K562 (cell line): ENCODE measurements at regions not wholly inside any gene's neighbourhood (a gene's known extent, or its start where the extent isn't known, plus 50 kb on each side); places are given as distances from the start of the nearest gene placed in this dataset.

Source experiments
- ATAC-seq: fragments of 200-7000 bp; cut with Tn5 transposase; 3 replicates; pipeline ENCODE4 v1.9.1; 2020; ENCODE audit warnings: moderate library complexity
- BruUV-seq: library from RNA; stranded (reverse); fragments of 400-500 nt; replicated peaks from 2 replicates; lab custom pipeline; 2021; lab: Mats Ljungman, UMichigan
- CTCF ChIA-PET: fragments of 300-600 bp; formaldehyde crosslinking; extraction: SDS; loops from one replicate; lab custom pipeline; 2021; ENCODE audit warnings: low intra/inter-chr PET ratio; lab: Yijun Ruan, JAX
- POLR2A ChIA-PET: fragments of 300-600, 350-650 bp; sonication (Branson Sonifier 250); formaldehyde crosslinking; extraction: SDS; loops from one replicate; lab custom pipeline; 2021; ENCODE audit warnings: antibody characterized with exemption, inconsistent platforms; lab: Yijun Ruan, JAX
- DNase-seq, 4 experiments: peaks; one replicate each; pipeline versions ENCODE4 v3.0.0 to v3.0.0-alpha.2; 2011 to 2018; ENCODE audit warnings: low spot score in 3 of 4, mixed read lengths in 3 of 4; ENCODE audit errors: extremely low read depth in 1 of 4
- FAIRE-seq: peaks from 2 replicates; lab custom pipeline; 2011; peaks lifted over from hg19 to GRCh38; lab: Jason Lieb, UNC
- H2AFZ ChIP-seq: 2 replicates; pipeline ENCODE4 v1.6.0; 2011; ENCODE audit warnings: low read depth, low read length, control low read depth, inconsistent platforms
- H3K27ac ChIP-seq: fragments of 200-600 bp; 3 replicates; pipeline ENCODE4 v1.8.0; 2011; ENCODE audit warnings: low read depth, mild to moderate bottlenecking, control low read depth, inconsistent platforms, low read length, moderate library complexity, mixed read lengths; ENCODE audit errors: extremely low read depth
- H3K27me3 ChIP-seq, 2 experiments: fragments of 300-600 bp in 1 of 2; 2 replicates in 1 of 2; 3 replicates in 1 of 2; pipeline versions ENCODE4 v1.6.0 to v1.8.0; 2011; ENCODE audit warnings: inconsistent platforms in 2 of 2, low read length in 2 of 2, mild to moderate bottlenecking in 1 of 2, mixed read lengths in 1 of 2, moderate library complexity in 1 of 2; ENCODE audit not compliant: control insufficient read depth in 2 of 2, insufficient read depth in 2 of 2
- H3K36me3 ChIP-seq: fragments of 300-600 bp; 3 replicates; pipeline ENCODE4 v1.8.0; 2011; ENCODE audit warnings: mild to moderate bottlenecking, low read length, inconsistent platforms; ENCODE audit not compliant: control insufficient read depth, insufficient read depth
- H3K4me1 ChIP-seq, 2 experiments: fragments of 200-600 bp in 1 of 2; replicated peaks in 1 of 2; 2 replicates in 1 of 2; 3 replicates in 1 of 2; pipeline versions ENCODE4 v1.5.1 to v1.8.0; 2011; ENCODE audit warnings: inconsistent platforms in 2 of 2, low read length in 2 of 2, mild to moderate bottlenecking in 1 of 2, mixed read lengths in 1 of 2, moderate library complexity in 1 of 2; ENCODE audit not compliant: control insufficient read depth in 2 of 2, insufficient read depth in 2 of 2
- H3K4me2 ChIP-seq: 2 replicates; pipeline ENCODE4 v1.6.1; 2011; ENCODE audit warnings: low read length, control low read depth, inconsistent platforms, mixed read lengths; ENCODE audit not compliant: insufficient read depth
- H3K4me3 ChIP-seq: fragments of 200-600 bp; sonication (generic), shearing (Covaris generic); 2 replicates; pipeline ENCODE4 v1.5.1; 2016; ENCODE audit warnings: control low read depth, inconsistent platforms
- H3K79me2 ChIP-seq: fragments of 200-600 bp; 3 replicates; pipeline ENCODE4 v1.8.0; 2011; ENCODE audit warnings: low read length, inconsistent platforms; ENCODE audit not compliant: control insufficient read depth, insufficient read depth
- H3K9ac ChIP-seq, 2 experiments: 2 replicates each; pipeline versions ENCODE4 v1.6.0 to v1.6.1; 2011; ENCODE audit warnings: low read depth in 2 of 2, low read length in 2 of 2, control low read depth in 1 of 2, inconsistent platforms in 1 of 2, mild to moderate bottlenecking in 1 of 2, mixed read lengths in 1 of 2; ENCODE audit not compliant: insufficient read depth in 1 of 2
- H3K9me1 ChIP-seq: one replicate; pipeline ENCODE4 v1.6.0; 2011; ENCODE audit warnings: inconsistent platforms, mild to moderate bottlenecking, low read length, moderate library complexity; ENCODE audit not compliant: control insufficient read depth, insufficient read depth
- H3K9me3 ChIP-seq: replicated peaks from 2 replicates; pipeline ENCODE4 v1.5.1; 2011; ENCODE audit warnings: low read depth, low read length, inconsistent platforms; ENCODE audit not compliant: control insufficient read depth, insufficient read depth
- H4K20me1 ChIP-seq: replicated peaks from 2 replicates; pipeline ENCODE4 v1.6.1; 2011; ENCODE audit warnings: low read length, inconsistent platforms, mixed read lengths; ENCODE audit not compliant: control insufficient read depth, insufficient read depth
- ATF7 ChIP-seq: fragments of 450-650 bp; IDR thresholded peaks from 2 replicates; pipeline ENCODE4 v1.7.1; 2014; ENCODE audit warnings: mild to moderate bottlenecking, moderate library complexity
- BRCA1 ChIP-seq, 2 experiments: fragments of 450-650 bp in 1 of 2; sonication (generic) in 1 of 2; formaldehyde crosslinking in 1 of 2; IDR thresholded peaks; 2 replicates each; pipeline versions ENCODE4 v1.5.0 to v1.6.1; 2017 to 2020; ENCODE audit warnings: mild to moderate bottlenecking in 1 of 2, missing genetic modification reagents in 1 of 2
- FOXP1 ChIP-seq: sonication (generic); formaldehyde crosslinking; IDR thresholded peaks from 2 replicates; pipeline ENCODE4 v1.8.0; 2022; ENCODE audit warnings: mild to moderate bottlenecking, missing genetic modification reagents
- FUS ChIP-seq: fragments of 200-400 bp; formaldehyde crosslinking; optimal IDR thresholded peaks from 2 replicates; pipeline ENCODE3; 2017; ENCODE audit warnings: low read depth, low read length
- HDAC2 ChIP-seq: fragments of 450-650 bp; IDR thresholded peaks from 2 replicates; pipeline ENCODE4 v1.6.1; 2016; ENCODE audit warnings: mild to moderate bottlenecking
- KAT7 ChIP-seq: sonication (generic); formaldehyde crosslinking; IDR thresholded peaks from 2 replicates; pipeline ENCODE4 v1.8.0; 2022; ENCODE audit warnings: missing genetic modification reagents, mild to moderate bottlenecking, borderline replicate concordance
- TAF15 ChIP-seq: fragments of 200-400 bp; formaldehyde crosslinking; IDR thresholded peaks from 2 replicates; pipeline ENCODE4 v1.6.1; 2017; ENCODE audit warnings: mild to moderate bottlenecking, low read depth, low read length, moderate library complexity
- XRCC3 ChIP-seq: fragments of 450-650 bp; IDR thresholded peaks from 2 replicates; pipeline ENCODE4 v1.6.1; 2017; ENCODE audit warnings: mild to moderate bottlenecking, moderate library complexity
- ZNF124 ChIP-seq: sonication (generic); formaldehyde crosslinking; IDR thresholded peaks from 2 replicates; pipeline ENCODE4 v1.8.1; 2022; ENCODE audit warnings: missing genetic modification reagents
- ZNF76 ChIP-seq: fragments of 250-450 bp; sonication (Bioruptor Pico); IDR thresholded peaks from 2 replicates; pipeline ENCODE4 v1.4.0; 2020; ENCODE audit warnings: mild to moderate bottlenecking, moderate library complexity, borderline replicate concordance
- WGBS: fragments of 100-300 bp; shearing (Covaris generic); methylation state at CpG from one replicate; pipeline ENCODE4 v1.1.6; 2016; ENCODE audit warnings: low coverage, mixed read lengths; ENCODE audit not compliant: insufficient coverage; ENCODE audit errors: missing lambda C conversion rate; 5-methylcytosine and 5-hydroxymethylcytosine counted together
- in situ Hi-C: fragments of 300-500 bp; cut with MboI; formaldehyde crosslinking; loops from 4 replicates; pipeline ENCODE4 v1.15.0; 2018; ENCODE audit warnings: inconsistent platforms, mixed read lengths
- intact Hi-C: fragments of 100-400 bp; cut with micrococcal nuclease; formaldehyde crosslinking; loops from 2 replicates; pipeline ENCODE4 v1.14.2; 2022
- TF ChIP-seq, protein P1 (sequence below): fragments of 250-450 bp; sonication (Bioruptor Pico); IDR thresholded peaks from 2 replicates; pipeline ENCODE4 v1.6.1; 2021; ENCODE audit warnings: mild to moderate bottlenecking

DNA sequence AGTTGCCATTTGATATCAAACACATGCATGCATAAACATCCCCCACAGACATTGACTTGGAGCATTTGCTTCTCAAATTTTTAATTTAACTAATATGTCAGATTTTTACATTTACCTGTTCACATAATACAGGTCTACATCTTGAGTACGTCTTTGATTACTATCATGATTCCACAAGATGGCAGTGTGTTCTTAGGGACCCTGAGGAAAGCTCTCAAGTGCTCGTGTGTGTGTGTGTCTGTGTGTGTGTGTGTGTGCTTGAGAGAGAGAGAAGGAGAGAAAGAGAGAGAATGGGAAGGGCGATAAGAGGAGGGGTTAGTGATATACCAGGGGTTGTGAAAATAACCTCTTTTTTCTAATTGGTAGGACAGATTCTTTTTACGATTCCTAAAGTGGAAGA is 167.1 kb upstream of the OR4E1 start:
- POLR2A ChIA-PET = no interaction called here
- no peak overlapping the region for H3K27ac ChIP-seq
- no peak overlapping the region for H2AFZ ChIP-seq
- no TSS peak for BruUV-seq
- H3K9me3 ChIP-seq = no peaks in the 10 kb centered on the region
- 0% methylated on average over 3 of the region's 4 CpGs for WGBS
- in situ Hi-C loops (no loop called here), intact Hi-C loops (no loop called here)
- no peaks in the 10 kb centered on the region for H3K36me3 ChIP-seq
- H4K20me1 ChIP-seq = no peaks in the 10 kb centered on the region
- ATAC-seq (no peak), FAIRE-seq (no peak), DNase-seq (no peak)
- H3K9ac ChIP-seq = no peak overlapping the region
- H3K79me2 ChIP-seq = no peaks in the 10 kb centered on the region
- CTCF ChIA-PET = no interaction called here
- no peaks in the 10 kb centered on the region for H3K27me3 ChIP-seq
- H3K4me3 ChIP-seq = no peak overlapping the region
- H3K4me2 ChIP-seq = no peak overlapping the region
- TF ChIP-seq BRCA1 (IDR thresholded peaks at IDR 0.05) (no peak), BRCA1 (CRISPR knock-in tag; IDR thresholded peaks at IDR 0.05) (no peak), ATF7 (no peak), KAT7 (CRISPR knock-in tag) (no peak), TAF15 (no peak), FUS (no peak), ZNF124 (CRISPR knock-in tag) (no peak), HDAC2 (no peak), XRCC3 (no peak), ZNF76 (no peak), FOXP1 (CRISPR knock-in tag) (no peak)
- TF ChIP-seq, protein P1, sequence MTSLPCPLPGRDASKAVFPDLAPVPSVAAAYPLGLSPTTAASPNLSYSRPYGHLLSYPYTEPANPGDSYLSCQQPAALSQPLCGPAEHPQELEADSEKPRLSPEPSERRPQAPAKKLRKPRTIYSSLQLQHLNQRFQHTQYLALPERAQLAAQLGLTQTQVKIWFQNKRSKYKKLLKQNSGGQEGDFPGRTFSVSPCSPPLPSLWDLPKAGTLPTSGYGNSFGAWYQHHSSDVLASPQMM = no peak
- H3K4me1 ChIP-seq = no peaks in the 10 kb centered on the region
- H3K9me1 ChIP-seq = no peaks in the 10 kb centered on the region
